Sigmoid colon (tissue), 6 donors: ENCODE measurements at regions not wholly inside any gene's neighbourhood (a gene's known extent, or its start where the extent isn't known, plus 50 kb on each side); places are given as distances from the start of the nearest gene placed in this dataset.

Experiments
- DNase-seq: peaks from one replicate; pipeline ENCODE4 v3.0.0-alpha.2; 2019
- H3K27ac ChIP-seq, 4 donors: fragments of 200-600 bp; sonication (generic); one replicate each; pipeline ENCODE4 v1.5.1; 2016 to 2019; ENCODE audit warnings: mild to moderate bottlenecking in 1 of 4
- H3K27me3 ChIP-seq, 3 donors: fragments of 200-600 bp; sonication (generic); one replicate each; pipeline ENCODE4 v1.5.1; 2019; ENCODE audit warnings: mild to moderate bottlenecking in 1 of 3
- H3K36me3 ChIP-seq, 4 donors: fragments of 200-600 bp; sonication (generic); one replicate each; pipeline ENCODE4 v1.5.1; 2016 to 2019
- H3K4me1 ChIP-seq, 4 donors: fragments of 200-600 bp; sonication (generic); one replicate each; pipeline ENCODE4 v1.5.1; 2017 to 2019
- H3K4me3 ChIP-seq, 4 donors: fragments of 200-600 bp; sonication (generic); one replicate each; pipeline ENCODE4 v1.5.1; 2017 to 2019; ENCODE audit warnings: mild to moderate bottlenecking in 2 of 4, moderate library complexity in 1 of 4
- H3K9me3 ChIP-seq, 4 donors: fragments of 200-600 bp in 3 of 4; sonication (generic) in 3 of 4; one replicate each; pipeline versions ENCODE4 v1.5.1 to v1.6.1; 2013 to 2019
- CTCF ChIP-seq, 4 experiments: fragments of 450-650 bp in 3 of 4; fragments of 200-600 bp in 1 of 4; IDR thresholded peaks; one replicate each; pipeline ENCODE4 v1.5.1; 2016 to 2019; ENCODE audit warnings: antibody characterized with exemption in 4 of 4, mild to moderate bottlenecking in 3 of 4, moderate library complexity in 2 of 4
- EP300 ChIP-seq, 4 donors: sonication (generic); formaldehyde crosslinking; IDR thresholded peaks; one replicate each; pipeline ENCODE4 v1.6.1; 2017; ENCODE audit warnings: antibody characterized with exemption in 4 of 4
- POLR2A ChIP-seq, 2 donors: fragments of 450-650 bp; IDR thresholded peaks; one replicate each; pipeline ENCODE4 v1.6.1; 2016; ENCODE audit warnings: antibody characterized with exemption in 2 of 2, mild to moderate bottlenecking in 2 of 2, moderate library complexity in 2 of 2
- POLR2AphosphoS5 ChIP-seq, 4 donors: sonication (generic); formaldehyde crosslinking; IDR thresholded peaks; one replicate each; pipeline ENCODE4 v1.6.1; 2017; ENCODE audit warnings: antibody characterized with exemption in 4 of 4
- WGBS, 2 donors: extraction: QIAGEN DNeasy Blood & Tissue Kit; methylation state at CpG; one replicate each; pipeline ENCODE4 v1.1.7; 2013; 5-methylcytosine and 5-hydroxymethylcytosine counted together
- intact Hi-C: fragments of 100-400 bp; cut with DNase I; formaldehyde crosslinking; loops from one replicate; pipeline ENCODE4 v1.15.1; 2023
- donor health status: healthy with polysubstance abuse.
- donor health status: healthy.

DNA sequence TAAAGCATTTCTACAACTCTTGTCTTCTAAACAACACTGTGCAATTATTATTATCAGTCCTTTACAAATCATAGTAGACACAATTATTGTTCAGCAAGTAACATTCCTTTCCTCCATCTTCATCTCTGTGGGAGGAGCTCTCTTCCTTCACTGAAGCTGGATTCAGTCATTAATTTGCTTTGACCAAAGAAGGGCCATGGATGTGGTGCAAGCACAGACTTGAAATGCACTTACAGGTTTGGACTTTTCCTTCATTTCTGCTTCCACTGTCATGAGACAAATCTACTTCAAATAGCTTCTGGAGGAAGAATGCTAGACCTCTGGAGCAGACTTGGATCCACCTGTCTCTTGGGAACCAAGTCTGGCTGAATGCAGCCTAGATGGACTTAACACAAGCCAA lies 336.6 kb upstream of the SLITRK6 start:
- intact Hi-C loops: no loop called here
- H3K4me1 ChIP-seq: no peaks in the 10 kb centered on the region
- H3K4me3 ChIP-seq: no peak overlapping the region
- no peaks in the 10 kb centered on the region for H3K36me3 ChIP-seq
- no peaks in the 10 kb centered on the region for H3K27me3 ChIP-seq
- H3K27ac ChIP-seq: no peak overlapping the region
- TF ChIP-seq CTCF (IDR thresholded peaks at IDR 0.05) (no peak), POLR2A (IDR thresholded peaks at IDR 0.05) (no peak), EP300 (IDR thresholded peaks at IDR 0.05) (no peak), POLR2AphosphoS5 (IDR thresholded peaks at IDR 0.05) (no peak)
- peaks cover 0 to 3% (median 0%) of the 10 kb centered on the region in 4 donors for H3K9me3 ChIP-seq
- no peak for DNase-seq

- H3K27ac ChIP-seq: no peak overlapping the region
- intact Hi-C loops: no loop called here
- H3K27me3 ChIP-seq: no peaks in the 10 kb centered on the region
- H3K4me3 ChIP-seq: no peak overlapping the region
- no peaks in the 10 kb centered on the region for H3K9me3 ChIP-seq
- TF ChIP-seq CTCF (IDR thresholded peaks at IDR 0.05): no peak
- TF ChIP-seq POLR2A (IDR thresholded peaks at IDR 0.05): no peak
- TF ChIP-seq EP300 (IDR thresholded peaks at IDR 0.05): no peak
- TF ChIP-seq POLR2AphosphoS5 (IDR thresholded peaks at IDR 0.05): no peak
- no peaks in the 10 kb centered on the region for H3K4me1 ChIP-seq
- no peaks in the 10 kb centered on the region for H3K36me3 ChIP-seq
- DNase-seq: no peak
- WGBS, 2 donors: 69 to 82% methylated on average over 3 of the region's 3 CpGs
These were observed 322.7 kb upstream of the SLITRK6 start for GRCh38 chr13:86121881-86122280.

- TF ChIP-seq POLR2AphosphoS5 (IDR thresholded peaks at IDR 0.05): no peak
- no peak for TF ChIP-seq POLR2A (IDR thresholded peaks at IDR 0.05)
- no peak for TF ChIP-seq CTCF (IDR thresholded peaks at IDR 0.05)
- no peak for TF ChIP-seq EP300 (IDR thresholded peaks at IDR 0.05)
- DNase-seq: no peak
- Histone ChIP-seq H3K4me1 (no peaks in the 10 kb centered on the region), H3K27ac (no peak overlapping the region), H3K27me3 (no peaks in the 10 kb centered on the region), H3K4me3 (no peak overlapping the region), H3K9me3 (peaks cover 0 to 6% (median 2%) of the 10 kb centered on the region in 4 donors), H3K36me3 (no peaks in the 10 kb centered on the region)
- 49 to 66% methylated on average over 1 of the region's 1 CpG for WGBS, 2 donors
- intact Hi-C loops: no loop called here
These were observed 309.9 kb upstream of the SLITRK6 start for GRCh38 chr13:86109107-86109506.

DNA sequence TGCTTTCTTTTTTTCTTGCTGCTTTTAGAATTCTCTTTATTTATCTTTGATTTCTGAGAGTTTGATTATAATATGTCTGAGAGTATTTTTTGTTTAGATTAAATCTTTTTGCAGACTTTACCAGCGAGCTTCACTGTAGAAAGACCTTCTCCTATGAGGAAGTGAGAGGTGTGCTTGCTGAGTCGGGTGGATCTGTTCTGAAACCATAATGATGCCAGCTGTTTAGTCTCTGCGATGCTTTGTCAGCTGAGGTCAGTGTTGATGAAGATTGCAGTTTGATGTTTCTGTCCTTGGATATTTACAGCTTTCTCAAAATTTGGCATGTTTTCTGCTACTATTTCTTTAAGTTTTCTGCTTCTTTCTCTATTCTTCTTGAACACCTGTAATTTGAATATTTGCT lies 309.1 kb upstream of the SLITRK6 start:
- Histone ChIP-seq H3K9me3 (peaks cover 0 to 6% (median 2%) of the 10 kb centered on the region in 4 donors), H3K27ac (no peak overlapping the region), H3K4me1 (no peaks in the 10 kb centered on the region), H3K27me3 (no peaks in the 10 kb centered on the region), H3K36me3 (no peaks in the 10 kb centered on the region), H3K4me3 (no peak overlapping the region)
- no peak for TF ChIP-seq POLR2A (IDR thresholded peaks at IDR 0.05)
- TF ChIP-seq EP300 (IDR thresholded peaks at IDR 0.05): no peak
- no peak for TF ChIP-seq CTCF (IDR thresholded peaks at IDR 0.05)
- TF ChIP-seq POLR2AphosphoS5 (IDR thresholded peaks at IDR 0.05): no peak
- intact Hi-C loops: no loop called here
- DNase-seq: no peak
- 77 to 79% methylated on average over 3 of the region's 3 CpGs for WGBS, 2 donors

DNA sequence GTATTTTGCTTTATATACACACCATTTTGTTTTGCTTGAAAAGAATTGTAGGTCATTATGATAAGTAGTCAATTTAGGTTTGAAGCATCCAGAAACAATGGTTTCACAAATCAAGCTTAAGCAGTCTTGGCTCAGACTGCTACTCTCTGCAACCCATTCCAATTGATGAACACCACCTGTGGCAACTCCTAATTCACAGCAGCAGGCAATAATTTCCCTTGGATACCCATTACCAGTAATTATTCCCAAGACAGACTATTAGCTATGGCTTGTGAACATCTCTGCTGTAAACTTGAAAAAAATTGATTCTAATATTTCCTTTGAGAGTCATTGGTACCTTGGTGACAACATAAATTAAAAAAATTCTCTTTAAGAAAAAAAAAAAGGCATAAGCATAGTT lies 299.3 kb upstream of the SLITRK6 start:
- no peak overlapping the region for H3K4me3 ChIP-seq
- H3K36me3 ChIP-seq: no peaks in the 10 kb centered on the region
- no peak for DNase-seq
- H3K27me3 ChIP-seq: no peaks in the 10 kb centered on the region
- no peaks in the 10 kb centered on the region for H3K4me1 ChIP-seq
- intact Hi-C loops: no loop called here
- TF ChIP-seq POLR2A (IDR thresholded peaks at IDR 0.05) (no peak), POLR2AphosphoS5 (IDR thresholded peaks at IDR 0.05) (no peak), CTCF (IDR thresholded peaks at IDR 0.05) (no peak), EP300 (IDR thresholded peaks at IDR 0.05) (no peak)
- H3K9me3 ChIP-seq: no peaks in the 10 kb centered on the region
- H3K27ac ChIP-seq: no peak overlapping the region
